Peyer's patch (tissue), 4 donors: ENCODE measurements at regions not wholly inside any gene's neighbourhood (a gene's known extent, or its start where the extent isn't known, plus 50 kb on each side); places are given as distances from the start of the nearest gene placed in this dataset.

ENCODE experiments used
- POLR2A ChIP-seq, 2 donors: fragments of 450-650 bp; IDR thresholded peaks; one replicate each; pipeline ENCODE4 v1.5.1; 2017; ENCODE audit warnings: antibody characterized with exemption in 2 of 2, mild to moderate bottlenecking in 2 of 2, moderate library complexity in 2 of 2
- TF ChIP-seq, protein P1 (sequence below), 6 experiments: fragments of 450-650 bp in 4 of 6; fragments of 200-600 bp in 2 of 6; sonication (generic) in 1 of 6; IDR thresholded peaks; one replicate each; pipeline ENCODE4 v1.5.1; 2017 to 2019; ENCODE audit warnings: antibody characterized with exemption in 6 of 6, mild to moderate bottlenecking in 3 of 6, moderate library complexity in 1 of 6

GRCh38 chr15:91627473-91628278 is 225.8 kb upstream of the SLCO3A1 start:
- TF ChIP-seq, protein P1, sequence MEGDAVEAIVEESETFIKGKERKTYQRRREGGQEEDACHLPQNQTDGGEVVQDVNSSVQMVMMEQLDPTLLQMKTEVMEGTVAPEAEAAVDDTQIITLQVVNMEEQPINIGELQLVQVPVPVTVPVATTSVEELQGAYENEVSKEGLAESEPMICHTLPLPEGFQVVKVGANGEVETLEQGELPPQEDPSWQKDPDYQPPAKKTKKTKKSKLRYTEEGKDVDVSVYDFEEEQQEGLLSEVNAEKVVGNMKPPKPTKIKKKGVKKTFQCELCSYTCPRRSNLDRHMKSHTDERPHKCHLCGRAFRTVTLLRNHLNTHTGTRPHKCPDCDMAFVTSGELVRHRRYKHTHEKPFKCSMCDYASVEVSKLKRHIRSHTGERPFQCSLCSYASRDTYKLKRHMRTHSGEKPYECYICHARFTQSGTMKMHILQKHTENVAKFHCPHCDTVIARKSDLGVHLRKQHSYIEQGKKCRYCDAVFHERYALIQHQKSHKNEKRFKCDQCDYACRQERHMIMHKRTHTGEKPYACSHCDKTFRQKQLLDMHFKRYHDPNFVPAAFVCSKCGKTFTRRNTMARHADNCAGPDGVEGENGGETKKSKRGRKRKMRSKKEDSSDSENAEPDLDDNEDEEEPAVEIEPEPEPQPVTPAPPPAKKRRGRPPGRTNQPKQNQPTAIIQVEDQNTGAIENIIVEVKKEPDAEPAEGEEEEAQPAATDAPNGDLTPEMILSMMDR (IDR thresholded peaks at IDR 0.05) = no peak
- TF ChIP-seq POLR2A (IDR thresholded peaks at IDR 0.05) = no peak
